ENCODE measurements at regions not wholly inside any gene's neighbourhood (a gene's known extent, or its start where the extent isn't known, plus 50 kb on each side); places are given as distances from the start of the nearest gene placed in this dataset.

DNA sequence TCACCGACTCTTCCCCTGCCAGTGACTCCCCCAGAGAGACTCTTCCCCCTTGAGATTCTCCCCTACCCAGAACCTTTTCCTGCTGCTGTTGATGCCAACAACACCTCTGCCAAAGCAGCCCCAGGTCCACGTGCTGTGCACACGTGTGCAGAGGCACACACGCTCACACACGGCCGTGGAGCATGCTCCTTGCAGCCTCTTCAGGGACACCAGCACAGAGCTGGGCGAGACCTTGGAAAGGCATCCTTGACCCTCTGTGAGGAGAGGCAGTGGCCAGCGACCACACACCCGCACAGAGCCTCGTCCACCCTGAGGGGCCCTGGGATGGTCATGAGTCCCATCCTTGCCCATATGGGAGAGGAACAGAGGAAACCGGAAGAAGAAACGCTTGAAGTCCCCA is 181.9 kb downstream of the RBFOX3 start:
- TF ChIP-seq, protein P1, sequence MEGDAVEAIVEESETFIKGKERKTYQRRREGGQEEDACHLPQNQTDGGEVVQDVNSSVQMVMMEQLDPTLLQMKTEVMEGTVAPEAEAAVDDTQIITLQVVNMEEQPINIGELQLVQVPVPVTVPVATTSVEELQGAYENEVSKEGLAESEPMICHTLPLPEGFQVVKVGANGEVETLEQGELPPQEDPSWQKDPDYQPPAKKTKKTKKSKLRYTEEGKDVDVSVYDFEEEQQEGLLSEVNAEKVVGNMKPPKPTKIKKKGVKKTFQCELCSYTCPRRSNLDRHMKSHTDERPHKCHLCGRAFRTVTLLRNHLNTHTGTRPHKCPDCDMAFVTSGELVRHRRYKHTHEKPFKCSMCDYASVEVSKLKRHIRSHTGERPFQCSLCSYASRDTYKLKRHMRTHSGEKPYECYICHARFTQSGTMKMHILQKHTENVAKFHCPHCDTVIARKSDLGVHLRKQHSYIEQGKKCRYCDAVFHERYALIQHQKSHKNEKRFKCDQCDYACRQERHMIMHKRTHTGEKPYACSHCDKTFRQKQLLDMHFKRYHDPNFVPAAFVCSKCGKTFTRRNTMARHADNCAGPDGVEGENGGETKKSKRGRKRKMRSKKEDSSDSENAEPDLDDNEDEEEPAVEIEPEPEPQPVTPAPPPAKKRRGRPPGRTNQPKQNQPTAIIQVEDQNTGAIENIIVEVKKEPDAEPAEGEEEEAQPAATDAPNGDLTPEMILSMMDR (conservative IDR thresholded peaks at IDR 0.05) = no peak
- no peak for TF ChIP-seq ZFX (IDR thresholded peaks at IDR 0.05)

Data from C4-2B (cell line).